ENCODE measurements at regions not wholly inside any gene's neighbourhood (a gene's known extent, or its start where the extent isn't known, plus 50 kb on each side); places are given as distances from the start of the nearest gene placed in this dataset.
"Not testable (repeated sequence)": the region's sequence is repeated elsewhere in the genome, so short reads cannot be mapped to it uniquely, and the experiment has no call there.

DNA sequence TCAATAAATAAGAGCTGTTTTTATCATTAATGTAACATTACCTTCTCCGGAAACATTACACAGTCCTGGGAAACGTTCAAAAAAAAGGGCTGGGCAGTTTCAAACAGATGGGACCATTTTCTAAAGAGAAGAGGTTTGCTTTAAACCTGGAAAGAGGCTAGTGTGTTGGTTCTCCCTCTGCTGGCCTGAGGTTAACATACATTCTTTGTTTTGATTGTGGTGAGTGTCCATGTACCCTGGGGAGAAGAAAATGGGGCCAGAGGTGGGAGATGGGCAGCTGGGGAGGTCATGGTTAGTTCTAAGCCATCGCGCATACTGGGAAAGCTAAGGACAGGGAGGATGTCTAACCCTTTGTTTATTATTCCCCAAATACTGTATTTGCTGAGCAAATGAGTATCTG lies 194.7 kb downstream of the CPEB2 start:
- ATAC-seq (ENCODE audit: low FRiP score), result no peak
- WGBS, 2 donors, result 56 to 61% methylated on average over 4 of the region's 4 CpGs
- H3K36me3 ChIP-seq (ENCODE audit: control insufficient read depth in 1 of 2, insufficient read depth in 2 of 2, low read length in 1 of 2), result no peaks in the 10 kb centered on the region

GRCh38 chr4:15198070-15198727 lies 195.9 kb downstream of the CPEB2 start:
- 28% methylated on average over 11 of the region's 11 CpGs for WGBS, 2 donors
- DNase-seq, result no peak
- peaks cover 0 to 2% of the 10 kb centered on the region in 2 donors for H3K36me3 ChIP-seq (ENCODE audit: control insufficient read depth in 1 of 2, insufficient read depth in 2 of 2, low read length in 1 of 2)
- no peaks in the 10 kb centered on the region for H3K9me3 ChIP-seq (ENCODE audit: control insufficient read depth, low read length)
- no peak overlapping the region for H3K4me3 ChIP-seq (ENCODE audit: low read length in 2 of 2)
- intact Hi-C loops (cut with DNase I), result no loop called here
- H3K27ac ChIP-seq (ENCODE audit: low read depth in 1 of 2, low read length in 2 of 2), result no peak overlapping the region
- H3K27me3 ChIP-seq (ENCODE audit: control insufficient read depth in 1 of 2, insufficient read depth in 2 of 2, low read length in 1 of 2), result no peaks in the 10 kb centered on the region
- H3K4me1 ChIP-seq (ENCODE audit: control insufficient read depth in 1 of 2, insufficient read depth in 2 of 2, low read length in 2 of 2), result peaks cover 0 to 8% of the 10 kb centered on the region in 2 donors
- no peak for ATAC-seq (ENCODE audit: low FRiP score)

More for the DNA sequence above, 194.7 kb downstream of the CPEB2 start:
- intact Hi-C loops (cut with DNase I), result no loop called here
- Histone ChIP-seq H3K27ac (ENCODE audit: low read depth in 1 of 2, low read length in 2 of 2) (no peak overlapping the region), H3K9me3 (ENCODE audit: control insufficient read depth, low read length) (no peaks in the 10 kb centered on the region), H3K4me3 (ENCODE audit: low read length in 2 of 2) (no peak overlapping the region), H3K27me3 (ENCODE audit: control insufficient read depth in 1 of 2, insufficient read depth in 2 of 2, low read length in 1 of 2) (no peaks in the 10 kb centered on the region), H3K4me1 (ENCODE audit: control insufficient read depth in 1 of 2, insufficient read depth in 2 of 2, low read length in 2 of 2) (peaks cover 1 to 8% of the 10 kb centered on the region in 2 donors)
- no peak for DNase-seq

GRCh38 chr4:15201782-15202181 lies 199.5 kb downstream of the CPEB2 start:
- Histone ChIP-seq H3K36me3 (ENCODE audit: control insufficient read depth in 1 of 2, insufficient read depth in 2 of 2, low read length in 1 of 2) (peaks cover 0 to 2% of the 10 kb centered on the region in 2 donors), H3K27ac (ENCODE audit: low read depth in 1 of 2, low read length in 2 of 2) (no peak overlapping the region), H3K9me3 (ENCODE audit: control insufficient read depth, low read length) (peaks cover under 1% of the 10 kb centered on the region), H3K27me3 (ENCODE audit: control insufficient read depth in 1 of 2, insufficient read depth in 2 of 2, low read length in 1 of 2) (no peaks in the 10 kb centered on the region), H3K4me1 (ENCODE audit: control insufficient read depth in 1 of 2, insufficient read depth in 2 of 2, low read length in 2 of 2) (peaks cover 0 to 8% of the 10 kb centered on the region in 2 donors), H3K4me3 (ENCODE audit: low read length in 2 of 2) (no peak overlapping the region)
- no peak for ATAC-seq (ENCODE audit: low FRiP score)
- WGBS, 2 donors, result 79 to 81% methylated on average over 1 of the region's 1 CpG
- intact Hi-C loops (cut with DNase I), result no loop called here
- DNase-seq, result no peak

GRCh38 chr4:15202481-15202880 lies 200.2 kb downstream of the CPEB2 start:
- DNase-seq, result no peak
- Histone ChIP-seq H3K9me3 (ENCODE audit: control insufficient read depth, low read length) (peaks cover 2% of the 10 kb centered on the region), H3K36me3 (ENCODE audit: control insufficient read depth in 1 of 2, insufficient read depth in 2 of 2, low read length in 1 of 2) (peaks cover 0 to 2% of the 10 kb centered on the region in 2 donors), H3K27ac (ENCODE audit: low read depth in 1 of 2, low read length in 2 of 2) (no peak overlapping the region), H3K4me3 (ENCODE audit: low read length in 2 of 2) (no peak overlapping the region), H3K27me3 (ENCODE audit: control insufficient read depth in 1 of 2, insufficient read depth in 2 of 2, low read length in 1 of 2) (no peaks in the 10 kb centered on the region), H3K4me1 (ENCODE audit: control insufficient read depth in 1 of 2, insufficient read depth in 2 of 2, low read length in 2 of 2) (peaks cover 0 to 8% of the 10 kb centered on the region in 2 donors)
- WGBS, 2 donors, result 67 to 78% methylated on average over 2 of the region's 2 CpGs
- ATAC-seq (ENCODE audit: low FRiP score), result no peak
- intact Hi-C loops (cut with DNase I), result no loop called here

- ATAC-seq (ENCODE audit: low FRiP score); H3K9me3 ChIP-seq (ENCODE audit: control insufficient read depth, low read length); H3K27ac ChIP-seq (ENCODE audit: low read depth in 1 of 2, low read length in 2 of 2); H3K36me3 ChIP-seq (ENCODE audit: control insufficient read depth in 1 of 2, insufficient read depth in 2 of 2, low read length in 1 of 2); H3K4me3 ChIP-seq (ENCODE audit: low read length in 2 of 2); H3K4me1 ChIP-seq (ENCODE audit: control insufficient read depth in 1 of 2, insufficient read depth in 2 of 2, low read length in 2 of 2); DNase-seq; H3K27me3 ChIP-seq (ENCODE audit: control insufficient read depth in 1 of 2, insufficient read depth in 2 of 2, low read length in 1 of 2); intact Hi-C loops (cut with DNase I): not testable (repeated sequence)
- WGBS, 2 donors, result 93 to 96% methylated on average over 3 of the region's 3 CpGs
Observed at GRCh38 chr4:15206526-15206925, 204.2 kb downstream of the CPEB2 start.

DNA sequence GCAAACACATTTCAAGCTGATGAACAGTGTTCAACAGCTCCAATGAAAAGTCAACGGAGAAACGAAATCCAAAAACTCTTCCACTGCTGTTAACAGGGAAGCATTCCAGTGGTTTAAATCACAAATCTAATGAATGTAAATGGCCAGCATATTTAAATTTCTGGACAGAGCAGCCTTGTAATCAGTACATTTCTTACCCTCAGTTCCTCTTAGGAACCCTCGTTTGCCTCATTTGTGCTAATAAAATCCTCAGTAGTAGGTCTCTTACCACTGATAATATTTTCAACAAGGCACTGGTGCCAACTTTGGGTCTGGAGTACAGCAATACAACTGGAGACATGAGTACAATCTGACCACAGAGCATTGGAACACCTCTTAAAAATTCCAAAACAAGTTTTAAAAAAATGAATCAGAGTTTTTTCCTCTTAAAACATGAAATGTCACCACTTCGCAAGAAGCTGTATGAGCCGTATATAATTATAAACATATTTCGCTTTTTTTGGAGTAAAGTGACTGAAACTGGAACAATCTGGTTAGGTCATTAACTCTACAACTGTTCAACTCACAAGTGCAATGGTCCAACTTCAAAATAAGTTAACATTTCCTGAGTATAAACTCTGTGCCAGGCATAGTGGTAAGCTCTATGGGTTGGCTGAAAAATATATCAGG lies 211.2 kb downstream of the CPEB2 start:
- Histone ChIP-seq H3K27me3 (ENCODE audit: control insufficient read depth in 1 of 2, insufficient read depth in 2 of 2, low read length in 1 of 2) (no peaks in the 10 kb centered on the region), H3K4me3 (ENCODE audit: low read length in 2 of 2) (no peak overlapping the region), H3K9me3 (ENCODE audit: control insufficient read depth, low read length) (no peaks in the 10 kb centered on the region), H3K27ac (ENCODE audit: low read depth in 1 of 2, low read length in 2 of 2) (no peak overlapping the region), H3K36me3 (ENCODE audit: control insufficient read depth in 1 of 2, insufficient read depth in 2 of 2, low read length in 1 of 2) (peaks cover 0 to 2% of the 10 kb centered on the region in 2 donors), H3K4me1 (ENCODE audit: control insufficient read depth in 1 of 2, insufficient read depth in 2 of 2, low read length in 2 of 2) (peaks cover 0 to 3% of the 10 kb centered on the region in 2 donors)
- intact Hi-C loops (cut with DNase I), result no loop called here
- ATAC-seq (ENCODE audit: low FRiP score) (peak; percentile 22), DNase-seq (no peak)
- WGBS, 2 donors, result 69 to 76% methylated on average over 6 of the region's 6 CpGs

GRCh38 chr4:15215109-15215508 lies 212.7 kb upstream of the C1QTNF7 start:
- Histone ChIP-seq H3K27ac (ENCODE audit: low read depth in 1 of 2, low read length in 2 of 2) (no peak overlapping the region), H3K36me3 (ENCODE audit: control insufficient read depth in 1 of 2, insufficient read depth in 2 of 2, low read length in 1 of 2) (peaks cover 0 to 2% of the 10 kb centered on the region in 2 donors), H3K4me3 (ENCODE audit: low read length in 2 of 2) (no peak overlapping the region), H3K9me3 (ENCODE audit: control insufficient read depth, low read length) (no peaks in the 10 kb centered on the region), H3K27me3 (ENCODE audit: control insufficient read depth in 1 of 2, insufficient read depth in 2 of 2, low read length in 1 of 2) (no peaks in the 10 kb centered on the region), H3K4me1 (ENCODE audit: control insufficient read depth in 1 of 2, insufficient read depth in 2 of 2, low read length in 2 of 2) (peaks cover 0 to 3% of the 10 kb centered on the region in 2 donors)
- intact Hi-C loops (cut with DNase I), result no loop called here
- 12 to 22% methylated on average over 6 of the region's 6 CpGs for WGBS, 2 donors
- ATAC-seq (ENCODE audit: low FRiP score) (peak; percentile 63), DNase-seq (no peak)

- ATAC-seq (ENCODE audit: low FRiP score), result no peak
- Histone ChIP-seq H3K27me3 (ENCODE audit: control insufficient read depth in 1 of 2, insufficient read depth in 2 of 2, low read length in 1 of 2) (no peaks in the 10 kb centered on the region), H3K36me3 (ENCODE audit: control insufficient read depth in 1 of 2, insufficient read depth in 2 of 2, low read length in 1 of 2) (peaks cover 0 to 5% of the 10 kb centered on the region in 2 donors), H3K4me1 (ENCODE audit: control insufficient read depth in 1 of 2, insufficient read depth in 2 of 2, low read length in 2 of 2) (no peaks in the 10 kb centered on the region), H3K4me3 (ENCODE audit: low read length in 2 of 2) (no peak overlapping the region), H3K27ac (ENCODE audit: low read depth in 1 of 2, low read length in 2 of 2) (no peak overlapping the region), H3K9me3 (ENCODE audit: control insufficient read depth, low read length) (no peaks in the 10 kb centered on the region)
- 77 to 83% methylated on average over 3 of the region's 3 CpGs for WGBS, 2 donors
- no peak for DNase-seq
- intact Hi-C loops (cut with DNase I), result no loop called here
Observed at GRCh38 chr4:15226203-15226602, 201.6 kb upstream of the C1QTNF7 start.
